ENCODE measurements at regions not wholly inside any gene's neighbourhood (a gene's known extent, or its start where the extent isn't known, plus 50 kb on each side); places are given as distances from the start of the nearest gene placed in this dataset.
A peak's percentile ranks its signal among the peaks of the same experiment; 100 is the strongest.

DNA sequence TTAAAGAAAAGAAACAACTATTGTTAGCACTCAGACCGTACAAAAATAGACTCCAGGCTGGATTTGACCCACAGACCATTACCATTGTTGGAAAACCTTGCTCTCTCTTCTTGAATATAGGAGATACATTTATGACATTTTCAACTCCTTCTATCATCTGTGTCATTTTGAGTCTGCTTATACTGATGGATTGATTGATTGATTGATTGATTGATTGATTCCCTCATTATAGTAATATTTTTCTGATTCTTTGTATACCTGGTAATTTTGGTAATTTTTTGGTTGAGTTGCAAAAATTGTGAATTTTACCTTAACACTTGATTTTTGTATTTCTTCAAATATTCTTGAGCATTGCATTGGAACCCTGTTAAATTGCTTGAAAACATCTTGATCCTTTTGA is 114.2 kb upstream of the KLHL29 start (continued):
- TF ChIP-seq, protein P1, sequence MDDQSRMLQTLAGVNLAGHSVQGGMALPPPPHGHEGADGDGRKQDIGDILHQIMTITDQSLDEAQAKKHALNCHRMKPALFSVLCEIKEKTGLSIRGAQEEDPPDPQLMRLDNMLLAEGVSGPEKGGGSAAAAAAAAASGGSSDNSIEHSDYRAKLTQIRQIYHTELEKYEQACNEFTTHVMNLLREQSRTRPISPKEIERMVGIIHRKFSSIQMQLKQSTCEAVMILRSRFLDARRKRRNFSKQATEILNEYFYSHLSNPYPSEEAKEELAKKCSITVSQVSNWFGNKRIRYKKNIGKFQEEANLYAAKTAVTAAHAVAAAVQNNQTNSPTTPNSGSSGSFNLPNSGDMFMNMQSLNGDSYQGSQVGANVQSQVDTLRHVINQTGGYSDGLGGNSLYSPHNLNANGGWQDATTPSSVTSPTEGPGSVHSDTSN (IDR thresholded peaks at IDR 0.05) = no peak
- no peak for TF ChIP-seq ZFP36 (IDR thresholded peaks at IDR 0.05; ENCODE audit: borderline replicate concordance, partially characterized antibody)
- no peak for TF ChIP-seq MAZ (IDR thresholded peaks at IDR 0.05; ENCODE audit: borderline replicate concordance, low read depth, low read length)

DNA sequence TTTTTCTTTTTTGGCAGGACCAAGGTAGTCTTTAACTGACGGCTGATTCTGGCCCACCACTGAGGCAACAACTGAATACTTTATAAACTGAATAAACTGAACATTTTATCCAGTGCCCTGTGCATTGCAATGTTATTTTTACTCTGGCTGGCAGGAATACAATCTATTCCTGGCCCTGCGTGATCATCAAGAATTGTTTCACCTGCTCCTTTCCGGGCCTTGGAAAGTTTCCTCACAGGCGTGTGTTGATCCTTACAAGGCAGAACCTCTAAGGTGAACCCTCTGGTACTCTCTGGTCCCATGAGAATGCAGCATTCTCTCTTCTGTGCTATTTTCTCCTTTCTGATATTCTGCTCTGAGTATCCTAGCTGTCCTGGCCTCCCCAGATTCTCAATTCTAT is 113.7 kb upstream of the KLHL29 start:
- FAIRE-seq = no peak
- no peak for TF ChIP-seq ZNF302 (CRISPR knock-in tag; IDR thresholded peaks at IDR 0.05)
- TF ChIP-seq, protein P2, sequence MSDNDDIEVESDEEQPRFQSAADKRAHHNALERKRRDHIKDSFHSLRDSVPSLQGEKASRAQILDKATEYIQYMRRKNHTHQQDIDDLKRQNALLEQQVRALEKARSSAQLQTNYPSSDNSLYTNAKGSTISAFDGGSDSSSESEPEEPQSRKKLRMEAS (IDR thresholded peaks at IDR 0.05) = no peak
- TF ChIP-seq HOXA7 (CRISPR knock-in tag; IDR thresholded peaks at IDR 0.05) = no peak
- TF ChIP-seq, protein P3, sequence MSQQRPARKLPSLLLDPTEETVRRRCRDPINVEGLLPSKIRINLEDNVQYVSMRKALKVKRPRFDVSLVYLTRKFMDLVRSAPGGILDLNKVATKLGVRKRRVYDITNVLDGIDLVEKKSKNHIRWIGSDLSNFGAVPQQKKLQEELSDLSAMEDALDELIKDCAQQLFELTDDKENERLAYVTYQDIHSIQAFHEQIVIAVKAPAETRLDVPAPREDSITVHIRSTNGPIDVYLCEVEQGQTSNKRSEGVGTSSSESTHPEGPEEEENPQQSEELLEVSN (IDR thresholded peaks at IDR 0.05; ENCODE audit: borderline replicate concordance, low read depth) = no peak
- TF ChIP-seq ESRRA (IDR thresholded peaks at IDR 0.05; ENCODE audit: borderline replicate concordance, low read length) = no peak
- TF ChIP-seq, protein P4, sequence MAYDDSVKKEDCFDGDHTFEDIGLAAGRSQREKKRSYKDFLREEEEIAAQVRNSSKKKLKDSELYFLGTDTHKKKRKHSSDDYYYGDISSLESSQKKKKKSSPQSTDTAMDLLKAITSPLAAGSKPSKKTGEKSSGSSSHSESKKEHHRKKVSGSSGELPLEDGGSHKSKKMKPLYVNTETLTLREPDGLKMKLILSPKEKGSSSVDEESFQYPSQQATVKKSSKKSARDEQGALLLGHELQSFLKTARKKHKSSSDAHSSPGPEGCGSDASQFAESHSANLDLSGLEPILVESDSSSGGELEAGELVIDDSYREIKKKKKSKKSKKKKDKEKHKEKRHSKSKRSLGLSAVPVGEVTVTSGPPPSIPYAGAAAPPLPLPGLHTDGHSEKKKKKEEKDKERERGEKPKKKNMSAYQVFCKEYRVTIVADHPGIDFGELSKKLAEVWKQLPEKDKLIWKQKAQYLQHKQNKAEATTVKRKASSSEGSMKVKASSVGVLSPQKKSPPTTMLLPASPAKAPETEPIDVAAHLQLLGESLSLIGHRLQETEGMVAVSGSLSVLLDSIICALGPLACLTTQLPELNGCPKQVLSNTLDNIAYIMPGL (CRISPR knock-in tag; IDR thresholded peaks at IDR 0.05; ENCODE audit: borderline replicate concordance) = no peak
- TF ChIP-seq CBX2 (IDR thresholded peaks at IDR 0.05; ENCODE audit: borderline replicate concordance, low read depth) = no peak
- TF ChIP-seq, protein P5, sequence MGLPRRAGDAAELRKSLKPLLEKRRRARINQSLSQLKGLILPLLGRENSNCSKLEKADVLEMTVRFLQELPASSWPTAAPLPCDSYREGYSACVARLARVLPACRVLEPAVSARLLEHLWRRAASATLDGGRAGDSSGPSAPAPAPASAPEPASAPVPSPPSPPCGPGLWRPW (IDR thresholded peaks at IDR 0.05) = no peak
- TF ChIP-seq NPAS2 (CRISPR knock-in tag; IDR thresholded peaks at IDR 0.05; ENCODE audit: borderline replicate concordance) = no peak
- no peak for TF ChIP-seq EHF (CRISPR knock-in tag; IDR thresholded peaks at IDR 0.05)
- no peak for TF ChIP-seq HEYL (CRISPR knock-in tag; IDR thresholded peaks at IDR 0.05)
- no peak for TF ChIP-seq ZSCAN20 (CRISPR knock-in tag; IDR thresholded peaks at IDR 0.05)
- TF ChIP-seq PHF8 (IDR thresholded peaks at IDR 0.05; ENCODE audit: borderline replicate concordance, low read depth) = no peak
- Histone ChIP-seq H3K4me1 (peaks cover 33% of the 10 kb centered on the region), H3K9me3 (no peaks in the 10 kb centered on the region), H3K27ac (no peak overlapping the region), H3K4me2 (no peak overlapping the region), H3K4me3 (no peak overlapping the region)
- 92% methylated on average over 4 of the region's 4 CpGs for WGBS (ENCODE audit: missing lambda C conversion rate)
- CTCF ChIA-PET = no interaction called here
- ATAC-seq = no peak
- POLR2A ChIA-PET = no interaction called here
- no peak for DNase-seq (ENCODE audit: low read depth in 1 of 2, low spot score in 1 of 2)

DNA sequence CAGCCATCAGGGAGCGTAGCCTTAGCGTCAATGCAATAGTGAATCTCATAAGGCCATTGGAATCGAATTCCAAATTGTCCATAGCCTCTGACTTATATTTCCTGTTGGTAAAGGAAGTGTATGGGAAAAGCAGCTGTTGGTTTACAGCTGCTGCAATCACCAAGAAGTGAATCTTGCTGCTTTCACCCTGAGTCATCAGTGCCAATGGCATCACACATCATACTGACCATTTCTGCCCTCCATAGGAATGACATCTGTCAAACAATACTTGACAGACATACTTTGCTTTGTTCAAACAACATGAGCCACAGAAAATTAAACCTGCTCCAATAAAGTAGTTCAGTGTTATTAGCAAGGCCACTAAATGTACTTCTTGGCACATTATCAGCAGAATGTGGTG is 111.2 kb upstream of the KLHL29 start:
- H3K4me1 ChIP-seq = peaks cover 24% of the 10 kb centered on the region
- no peak overlapping the region for H3K27ac ChIP-seq
- ChIA-PET CTCF (interaction anchor here (1.3 kb wide), 1 partner anchor 19 kb away, joined by 3 read pairs; no protein-coding TSS in a partner anchor), POLR2A (no interaction called here)
- no peak overlapping the region for H3K4me2 ChIP-seq
- TF ChIP-seq FOSL2 (IDR thresholded peaks at IDR 0.05) (no peak), FOSL2 (CRISPR knock-in tag; IDR thresholded peaks at IDR 0.05) (no peak), ZC3H11A (IDR thresholded peaks at IDR 0.05) (no peak), RNF2 (IDR thresholded peaks at IDR 0.05; ENCODE audit: borderline replicate concordance, low read depth) (no peak), FOSB (CRISPR knock-in tag; IDR thresholded peaks at IDR 0.05) (no peak), NR3C1 (IDR thresholded peaks at IDR 0.05) (no peak), MYC (IDR thresholded peaks at IDR 0.05; ENCODE audit: borderline replicate concordance, low read length) (no peak), RAD21 (conservative IDR thresholded peaks at IDR 0.05 in 1 of 2, IDR thresholded peaks at IDR 0.05 in 1 of 2) (no peak), HOXA7 (CRISPR knock-in tag; IDR thresholded peaks at IDR 0.05) (no peak), RFX5 (IDR thresholded peaks at IDR 0.05) (no peak), ZNF302 (CRISPR knock-in tag; IDR thresholded peaks at IDR 0.05) (no peak), GATA3 (IDR thresholded peaks at IDR 0.05; ENCODE audit: borderline replicate concordance) (no peak; the same call in 1 of the 2 replicates), ZFP36 (IDR thresholded peaks at IDR 0.05; ENCODE audit: borderline replicate concordance, partially characterized antibody) (no peak), KDM5A (IDR thresholded peaks at IDR 0.05) (no peak), ZSCAN20 (CRISPR knock-in tag; IDR thresholded peaks at IDR 0.05) (no peak), SMC3 (IDR thresholded peaks at IDR 0.05) (no peak)
- TF ChIP-seq, protein P3 (IDR thresholded peaks at IDR 0.05; ENCODE audit: borderline replicate concordance, low read depth) = no peak
- TF ChIP-seq, protein P2 (IDR thresholded peaks at IDR 0.05) = no peak
- FAIRE-seq = peak; percentile 59
- WGBS (ENCODE audit: missing lambda C conversion rate) = 70% methylated on average over 3 of the region's 3 CpGs
- no peaks in the 10 kb centered on the region for H3K9me3 ChIP-seq
- peak in 1 of 2 experiments; percentile 13 for DNase-seq (ENCODE audit: low read depth in 1 of 2, low spot score in 1 of 2)
- H3K4me3 ChIP-seq = no peak overlapping the region
- ATAC-seq = peak in 1 of 2 experiments; percentile 54; a peak in 3 of 6 replicates
